Endodermal cell (in vitro differentiated cells): ENCODE measurements at regions not wholly inside any gene's neighbourhood (a gene's known extent, or its start where the extent isn't known, plus 50 kb on each side); places are given as distances from the start of the nearest gene placed in this dataset.

Experiments
- DNase-seq: peaks from one replicate; pipeline ENCODE4 v3.0.0-alpha.2; 2017
- H3K27ac ChIP-seq: 2 replicates; pipeline ENCODE4 v1.5.1; 2013; ENCODE audit warnings: mild to moderate bottlenecking, low read depth, low read length, moderate library complexity
- H3K27me3 ChIP-seq: 2 replicates; pipeline ENCODE4 v1.6.1; 2013; ENCODE audit warnings: mild to moderate bottlenecking, low read length, moderate library complexity; ENCODE audit not compliant: insufficient read depth, control insufficient read depth, poor library complexity, severe bottlenecking
- H3K36me3 ChIP-seq: 2 replicates; pipeline ENCODE4 v1.7.0; 2013; ENCODE audit warnings: mild to moderate bottlenecking, low read length, moderate library complexity; ENCODE audit not compliant: control insufficient read depth, insufficient read depth
- H3K4me1 ChIP-seq: one replicate; pipeline ENCODE4 v1.7.0; 2013; ENCODE audit warnings: low read length; ENCODE audit not compliant: control insufficient read depth, insufficient read depth
- H3K4me3 ChIP-seq: 2 replicates; pipeline ENCODE4 v1.5.1; 2013; ENCODE audit warnings: mild to moderate bottlenecking, low read length, moderate library complexity
- H3K9ac ChIP-seq: 2 replicates; pipeline ENCODE4 v1.6.1; 2013; ENCODE audit warnings: mild to moderate bottlenecking, low read length, moderate library complexity; ENCODE audit not compliant: poor library complexity, severe bottlenecking; ENCODE audit errors: extremely low read depth
- H3K9me3 ChIP-seq: 2 replicates; pipeline ENCODE4 v1.6.1; 2013; ENCODE audit warnings: mild to moderate bottlenecking, low read length, moderate library complexity; ENCODE audit not compliant: control insufficient read depth
- H3K27ac Mint-ChIP-seq: 2 replicates; pipeline ENCODE4 v1.8.0; 2020; ENCODE audit warnings: mixed read lengths
- H3K27me3 Mint-ChIP-seq: 2 replicates; pipeline ENCODE4 v1.8.0; 2021; ENCODE audit warnings: mild to moderate bottlenecking, mixed read lengths; ENCODE audit not compliant: insufficient read depth
- H3K36me3 Mint-ChIP-seq: 2 replicates; pipeline ENCODE4 v1.8.0; 2020; ENCODE audit warnings: low read depth, mixed read lengths
- H3K4me1 Mint-ChIP-seq: 2 replicates; pipeline ENCODE4 v1.8.0; 2020; ENCODE audit warnings: mixed read lengths
- H3K4me3 Mint-ChIP-seq: 2 replicates; pipeline ENCODE4 v1.8.0; 2020; ENCODE audit warnings: mild to moderate bottlenecking, moderate library complexity, mixed read lengths
- H3K9me3 Mint-ChIP-seq: 2 replicates; pipeline ENCODE4 v1.8.0; 2020; ENCODE audit warnings: mild to moderate bottlenecking, mixed read lengths
- CTCF ChIP-seq: fragments of 200-600 bp; sonication (generic); conservative IDR thresholded peaks from 2 replicates; pipeline ENCODE4 v1.5.0; 2021; ENCODE audit warnings: antibody characterized with exemption, mild to moderate bottlenecking
- WGBS, 2 experiments: methylation state at CpG; one replicate each; pipeline versions ENCODE4 v1.1.5 to v1.1.7; 2013; ENCODE audit warnings: missing lambda C conversion rate in 2 of 2, mixed read lengths in 1 of 2; ENCODE audit not compliant: insufficient coverage in 1 of 2, insufficient read length in 1 of 2; 5-methylcytosine and 5-hydroxymethylcytosine counted together

GRCh38 chr10:20521186-20521585, 375.9 kb downstream of the NEBL start:
- H3K27me3 Mint-ChIP-seq = no peaks in the 10 kb centered on the region
- no peak for DNase-seq
- Histone ChIP-seq H3K4me1 (no peaks in the 10 kb centered on the region), H3K27ac (no peak overlapping the region), H3K9me3 (no peaks in the 10 kb centered on the region), H3K9ac (no peak overlapping the region), H3K27me3 (no peaks in the 10 kb centered on the region), H3K36me3 (no peaks in the 10 kb centered on the region), H3K4me3 (no peak overlapping the region)
- no peak overlapping the region for H3K4me3 Mint-ChIP-seq
- no peak for TF ChIP-seq CTCF
- 75 to 95% methylated on average over 1 to 5 of the region's 5 CpGs for WGBS, 2 experiments
- H3K27ac Mint-ChIP-seq = no peak overlapping the region
- H3K9me3 Mint-ChIP-seq = peaks cover 1% of the 10 kb centered on the region
- H3K4me1 Mint-ChIP-seq = no peaks in the 10 kb centered on the region
- no peaks in the 10 kb centered on the region for H3K36me3 Mint-ChIP-seq

- H3K27me3 Mint-ChIP-seq = no peaks in the 10 kb centered on the region
- Histone ChIP-seq H3K9me3 (no peaks in the 10 kb centered on the region), H3K4me1 (no peaks in the 10 kb centered on the region), H3K4me3 (no peak overlapping the region), H3K27me3 (no peaks in the 10 kb centered on the region), H3K27ac (no peak overlapping the region), H3K9ac (no peak overlapping the region), H3K36me3 (no peaks in the 10 kb centered on the region)
- peaks cover 5% of the 10 kb centered on the region for H3K36me3 Mint-ChIP-seq
- no peak overlapping the region for H3K27ac Mint-ChIP-seq
- DNase-seq = no peak
- H3K9me3 Mint-ChIP-seq = peaks cover 4% of the 10 kb centered on the region
- no peak overlapping the region for H3K4me3 Mint-ChIP-seq
- 80% methylated on average over 3 of the region's 3 CpGs; no CpG with 5 or more reads in 1 of the 2 experiments for WGBS, 2 experiments
- no peak for TF ChIP-seq CTCF
- H3K4me1 Mint-ChIP-seq = no peaks in the 10 kb centered on the region
These were observed 381.5 kb downstream of the NEBL start for GRCh38 chr10:20515654-20516053.

GRCh38 chr10:20512631-20513030, 384.5 kb downstream of the NEBL start:
- no peaks in the 10 kb centered on the region for H3K4me1 ChIP-seq
- Mint-ChIP-seq H3K9me3 (peaks cover 4% of the 10 kb centered on the region), H3K36me3 (peaks cover 5% of the 10 kb centered on the region), H3K27me3 (no peaks in the 10 kb centered on the region), H3K4me3 (no peak overlapping the region), H3K4me1 (no peaks in the 10 kb centered on the region), H3K27ac (no peak overlapping the region)
- no peaks in the 10 kb centered on the region for H3K9me3 ChIP-seq
- TF ChIP-seq CTCF = no peak
- no peak overlapping the region for H3K9ac ChIP-seq
- H3K27ac ChIP-seq = no peak overlapping the region
- no peak overlapping the region for H3K4me3 ChIP-seq
- no peaks in the 10 kb centered on the region for H3K27me3 ChIP-seq
- DNase-seq = no peak
- H3K36me3 ChIP-seq = no peaks in the 10 kb centered on the region
- 86 to 93% methylated on average over 3 to 8 of the region's 8 CpGs for WGBS, 2 experiments
